H1 (cell line): ENCODE measurements at regions not wholly inside any gene's neighbourhood (a gene's known extent, or its start where the extent isn't known, plus 50 kb on each side); places are given as distances from the start of the nearest gene placed in this dataset.

Source experiments
- CTCF ChIA-PET: fragments of 300-600 bp; sonication (Branson Sonifier 250); formaldehyde crosslinking; loops from one replicate; lab custom pipeline; 2021; ENCODE audit not compliant: partially characterized antibody; lab: Charles Lee
- POLR2A ChIA-PET: fragments of 300-600 bp; sonication (Branson Sonifier 250); formaldehyde crosslinking; loops from one replicate; lab custom pipeline; 2021; ENCODE audit warnings: inconsistent platforms; ENCODE audit not compliant: partially characterized antibody; lab: Charles Lee
- DNase-seq, 2 experiments: peaks; one replicate each; pipeline versions ENCODE4 v3.0.0 to v3.0.0-alpha.2; 2010 to 2022; ENCODE audit warnings: low spot score in 2 of 2, low read depth in 1 of 2, mixed read lengths in 1 of 2
- FAIRE-seq: peaks from 2 replicates; lab custom pipeline; 2011; peaks lifted over from hg19 to GRCh38; lab: Jason Lieb, UNC
- H2AFZ ChIP-seq: 2 replicates; pipeline ENCODE4 v1.8.1; 2012; ENCODE audit warnings: low read length, inconsistent platforms
- H2AK5ac ChIP-seq: 2 replicates; pipeline ENCODE4 v1.6.1; 2013; ENCODE audit warnings: low read depth, low read length
- H2BK120ac ChIP-seq: replicated peaks from 2 replicates; pipeline ENCODE3; 2013; ENCODE audit warnings: low read depth, low read length, inconsistent platforms
- H2BK12ac ChIP-seq: 2 replicates; pipeline ENCODE4 v1.6.1; 2013; ENCODE audit warnings: low read depth, low read length
- H2BK15ac ChIP-seq: 2 replicates; pipeline ENCODE4 v1.6.1; 2013; ENCODE audit warnings: low read length
- H2BK20ac ChIP-seq: 2 replicates; pipeline ENCODE4 v1.6.1; 2013; ENCODE audit warnings: low read length
- H2BK5ac ChIP-seq: 2 replicates; pipeline ENCODE4 v1.6.1; 2013; ENCODE audit warnings: low read depth, low read length
- H3K14ac ChIP-seq: 2 replicates; pipeline ENCODE4 v1.6.1; 2013; ENCODE audit warnings: inconsistent platforms; ENCODE audit not compliant: insufficient read length
- H3K18ac ChIP-seq: 2 replicates; pipeline ENCODE4 v1.6.1; 2013; ENCODE audit warnings: low read length; ENCODE audit errors: extremely low read depth
- H3K23ac ChIP-seq: 2 replicates; pipeline ENCODE4 v1.6.1; 2013; ENCODE audit warnings: inconsistent platforms; ENCODE audit not compliant: insufficient read length
- H3K23me2 ChIP-seq: 2 replicates; pipeline ENCODE4 v1.6.1; 2013; ENCODE audit warnings: low read depth, low read length
- H3K27ac ChIP-seq: 2 replicates; pipeline ENCODE4 v1.6.1; 2011; ENCODE audit warnings: low read depth, low read length, inconsistent platforms
- H3K27me3 ChIP-seq, 4 experiments: replicated peaks in 1 of 4; 1 replicate in 1 of 4; 2 replicates in 3 of 4; pipeline versions ENCODE4 v1.6.1 to v1.8.1; 2011 to 2013; ENCODE audit warnings: low read length in 3 of 4, mild to moderate bottlenecking in 3 of 4, inconsistent platforms in 2 of 4, mixed read lengths in 2 of 4, moderate library complexity in 1 of 4; ENCODE audit not compliant: control insufficient read depth in 3 of 4, insufficient read depth in 3 of 4; ENCODE audit errors: extremely low read depth in 1 of 4
- H3K36me3 ChIP-seq, 4 experiments: 2 replicates each; pipeline versions ENCODE4 v1.6.1 to v1.8.1; 2011 to 2013; ENCODE audit warnings: mild to moderate bottlenecking in 4 of 4, low read length in 3 of 4, moderate library complexity in 2 of 4, control low read depth in 1 of 4, inconsistent platforms in 1 of 4; ENCODE audit not compliant: insufficient read depth in 4 of 4, control insufficient read depth in 2 of 4
- H3K4ac ChIP-seq: replicated peaks from 2 replicates; pipeline ENCODE3; 2013; ENCODE audit warnings: low read length, low read depth, mixed read lengths, inconsistent platforms; ENCODE audit not compliant: insufficient read length
- H3K4me1 ChIP-seq, 4 experiments: replicated peaks in 1 of 4; 1 replicate in 1 of 4; 2 replicates in 3 of 4; pipeline versions ENCODE4 v1.6.1 to v1.8.1; 2011 to 2013; ENCODE audit warnings: low read length in 3 of 4, inconsistent platforms in 2 of 4, mixed read lengths in 1 of 4; ENCODE audit not compliant: insufficient read depth in 4 of 4, control insufficient read depth in 3 of 4
- H3K4me2 ChIP-seq, 2 experiments: 2 replicates each; pipeline versions ENCODE4 v1.6.1 to v1.8.1; 2011 to 2013; ENCODE audit warnings: low read depth in 2 of 2, low read length in 2 of 2, control low read depth in 1 of 2, inconsistent platforms in 1 of 2, mild to moderate bottlenecking in 1 of 2; ENCODE audit not compliant: insufficient read depth in 1 of 2
- H3K4me3 ChIP-seq, 4 experiments: fragments of 200-600, 300-600 bp in 1 of 4; sonication (generic), shearing (Covaris generic), sonication (Bioruptor Twin) in 1 of 4; 2 replicates each; pipeline versions ENCODE4 v1.5.1 to v1.8.1; 2011 to 2016; ENCODE audit warnings: low read length in 4 of 4, low read depth in 3 of 4, control low read depth in 2 of 4, inconsistent platforms in 2 of 4, mild to moderate bottlenecking in 2 of 4, mixed read lengths in 1 of 4, moderate library complexity in 1 of 4; ENCODE audit not compliant: insufficient read depth in 2 of 4; ENCODE audit errors: extremely low read depth in 1 of 4
- H3K56ac ChIP-seq: replicated peaks from 2 replicates; pipeline ENCODE3; 2013; ENCODE audit warnings: low read depth, mild to moderate bottlenecking, mixed read lengths, low read length, inconsistent platforms; ENCODE audit not compliant: insufficient read length
- H3K79me1 ChIP-seq: 2 replicates; pipeline ENCODE4 v1.6.1; 2013; ENCODE audit warnings: low read depth, low read length, control low read depth
- H3K79me2 ChIP-seq, 2 experiments: 2 replicates each; pipeline versions ENCODE4 v1.6.1 to v1.8.1; 2012 to 2013; ENCODE audit warnings: low read length in 2 of 2, mild to moderate bottlenecking in 2 of 2, inconsistent platforms in 1 of 2; ENCODE audit not compliant: insufficient read depth in 2 of 2, control insufficient read depth in 1 of 2
- H3K9ac ChIP-seq, 4 experiments: replicated peaks in 1 of 4; 1 replicate in 1 of 4; 2 replicates in 3 of 4; pipeline versions ENCODE4 v1.6.1 to v1.8.1; 2011 to 2013; ENCODE audit warnings: low read depth in 3 of 4, low read length in 3 of 4, control low read depth in 2 of 4, mild to moderate bottlenecking in 2 of 4, moderate library complexity in 2 of 4, inconsistent platforms in 1 of 4; ENCODE audit errors: extremely low read depth in 1 of 4
- H3K9me3 ChIP-seq, 2 experiments: 2 replicates each; pipeline versions ENCODE4 v1.6.1 to v1.8.1; 2012 to 2013; ENCODE audit warnings: mild to moderate bottlenecking in 2 of 2, moderate library complexity in 2 of 2, control low read depth in 1 of 2, inconsistent platforms in 1 of 2, low read depth in 1 of 2, low read length in 1 of 2, mixed read lengths in 1 of 2; ENCODE audit not compliant: insufficient read depth in 2 of 2
- H4K20me1 ChIP-seq, 2 experiments: replicated peaks in 1 of 2; 2 replicates each; pipeline versions ENCODE3 to v1.8.1; 2011 to 2013; ENCODE audit warnings: inconsistent platforms in 2 of 2, low read length in 2 of 2, mild to moderate bottlenecking in 1 of 2; ENCODE audit not compliant: insufficient read depth in 2 of 2, control insufficient read depth in 1 of 2
- H4K5ac ChIP-seq: 2 replicates; pipeline ENCODE4 v1.6.1; 2013; ENCODE audit warnings: low read length, low read depth, mixed read lengths, inconsistent platforms; ENCODE audit not compliant: insufficient read length
- H4K8ac ChIP-seq: 2 replicates; pipeline ENCODE4 v1.8.0; 2013; ENCODE audit warnings: mild to moderate bottlenecking, moderate library complexity, low read length, inconsistent platforms; ENCODE audit not compliant: insufficient read depth; ENCODE audit errors: extremely low read depth
- H4K91ac ChIP-seq: replicated peaks from 2 replicates; pipeline ENCODE3; 2013; ENCODE audit warnings: low read length, mixed read lengths, inconsistent platforms; ENCODE audit not compliant: insufficient read length
- CEBPB ChIP-seq: IDR thresholded peaks from 2 replicates; pipeline ENCODE4 v1.6.1; 2012; ENCODE audit warnings: low read depth, low read length
- HDAC2 ChIP-seq, 2 experiments: fragments of 300-600 bp in 1 of 2; sonication (generic) in 1 of 2; IDR thresholded peaks; 2 replicates each; pipeline ENCODE4 v1.6.1; 2011 to 2012; ENCODE audit warnings: low read depth in 2 of 2, low read length in 2 of 2, mild to moderate bottlenecking in 2 of 2, moderate library complexity in 2 of 2, borderline replicate concordance in 1 of 2, inconsistent platforms in 1 of 2
- whole genome bisulfite sequencing, 2 experiments: shearing (Covaris generic) in 1 of 2; methylation state at CpG; one replicate each; pipeline versions ENCODE4 v1.1.6 to v1.1.7; 2013 to 2015; ENCODE audit warnings: low lambda C conversion rate in 2 of 2, mixed read lengths in 2 of 2, inconsistent platforms in 1 of 2, low coverage in 1 of 2, missing lambda C conversion rate in 1 of 2; ENCODE audit not compliant: insufficient replicate concordance in 2 of 2, insufficient coverage in 1 of 2, insufficient read length in 1 of 2; ENCODE audit errors: extremely low coverage in 1 of 2, missing lambda C conversion rate in 1 of 2; 5-methylcytosine and 5-hydroxymethylcytosine counted together

DNA sequence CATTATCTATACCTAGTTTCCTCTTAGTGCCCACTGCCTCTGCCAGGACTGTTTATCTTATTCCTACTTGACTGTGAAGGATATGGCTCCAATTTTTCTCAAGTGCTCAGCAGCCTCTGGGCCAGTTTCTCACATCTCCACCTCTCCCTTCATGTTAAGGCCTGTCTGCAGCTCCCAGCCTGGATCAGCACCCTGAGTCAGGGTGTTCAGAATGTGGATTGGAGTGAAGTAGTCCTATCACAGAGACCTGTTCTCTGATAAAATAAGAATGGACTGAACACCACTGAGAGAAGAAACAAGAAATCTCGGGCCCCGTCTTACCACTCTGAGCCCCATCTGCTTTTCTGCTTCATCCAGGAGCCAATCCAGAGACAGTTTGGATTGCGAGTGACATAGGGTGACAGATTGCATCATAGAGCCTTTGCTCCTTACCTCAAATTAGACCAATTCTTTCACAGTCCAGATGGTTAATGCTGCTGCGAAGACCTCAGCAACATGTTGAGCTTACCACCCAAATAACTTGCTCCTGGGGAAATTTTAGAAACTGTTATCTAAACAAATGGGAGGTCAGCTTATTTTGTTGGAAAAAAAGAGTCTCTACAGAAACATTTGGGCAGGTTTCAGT is 473.1 kb downstream of the PDZRN4 start:
- no peak overlapping the region for H2BK20ac ChIP-seq
- H2BK5ac ChIP-seq = no peak overlapping the region
- no peak overlapping the region for H3K27ac ChIP-seq
- no peak overlapping the region for H4K91ac ChIP-seq
- H3K4me2 ChIP-seq = no peak overlapping the region
- no peak overlapping the region for H3K4me3 ChIP-seq
- no peaks in the 10 kb centered on the region for H3K79me2 ChIP-seq
- H3K9me3 ChIP-seq = no peaks in the 10 kb centered on the region; a peak in 1 of 4 replicates
- H3K14ac ChIP-seq = no peak overlapping the region
- H3K27me3 ChIP-seq = no peaks in the 10 kb centered on the region
- no peaks in the 10 kb centered on the region for H4K20me1 ChIP-seq
- H4K5ac ChIP-seq = no peak overlapping the region
- H2BK15ac ChIP-seq = no peak overlapping the region
- H3K79me1 ChIP-seq = no peaks in the 10 kb centered on the region
- TF ChIP-seq CEBPB (peak; percentile 31; the same call in 1 of the 2 replicates), HDAC2 (IDR thresholded peaks at IDR 0.05; ENCODE audit: borderline replicate concordance in 1 of 2, low read depth in 2 of 2, low read length in 2 of 2) (no peak)
- no peaks in the 10 kb centered on the region for H3K4me1 ChIP-seq
- ChIA-PET POLR2A (no interaction called here), CTCF (interaction anchor here (0.9 to 3.6 kb wide), 4 partner anchors 146 to 656 kb away, joined by 3 to 32 read pairs (median 10); no protein-coding TSS in a partner anchor)
- H4K8ac ChIP-seq = no peak overlapping the region
- no peaks in the 10 kb centered on the region for H3K36me3 ChIP-seq
- FAIRE-seq (no peak), DNase-seq (no peak)
- H3K23ac ChIP-seq = no peak overlapping the region
- H3K4ac ChIP-seq = no peak overlapping the region
- H2BK120ac ChIP-seq = no peak overlapping the region
- H2AFZ ChIP-seq = peak overlapping the region; percentile 58
- no peak overlapping the region for H3K18ac ChIP-seq
- WGBS, 2 experiments = 100% methylated on average over 4 of the region's 4 CpGs; no CpG with 5 or more reads in 1 of the 2 experiments
- no peak overlapping the region for H2AK5ac ChIP-seq
- no peaks in the 10 kb centered on the region for H3K23me2 ChIP-seq
- H3K56ac ChIP-seq = no peak overlapping the region
- H3K9ac ChIP-seq = no peak overlapping the region; a peak in 1 of 7 replicates
- H2BK12ac ChIP-seq = no peak overlapping the region
